Loucy (cell line): ENCODE measurements at regions not wholly inside any gene's neighbourhood (a gene's known extent, or its start where the extent isn't known, plus 50 kb on each side); places are given as distances from the start of the nearest gene placed in this dataset.

Experiments used
- CTCF ChIP-seq: fragments of 200-600 bp; sonication (generic); conservative IDR thresholded peaks from 2 replicates; pipeline ENCODE4 v1.5.1; 2014; ENCODE audit warnings: mild to moderate bottlenecking, antibody characterized with exemption, low read length
- EZH2phosphoT487 ChIP-seq: fragments of 200-600 bp; IDR thresholded peaks from 2 replicates; pipeline ENCODE4 v1.6.1; 2018; ENCODE audit warnings: antibody characterized with exemption, mild to moderate bottlenecking, moderate library complexity, borderline replicate concordance

GRCh38 chr14:94906577-94906976, 136.7 kb upstream of the GSC start:
- TF ChIP-seq CTCF (no peak), EZH2phosphoT487 (no peak)
